Breast epithelium (tissue), 3 donors: ENCODE measurements at regions not wholly inside any gene's neighbourhood (a gene's known extent, or its start where the extent isn't known, plus 50 kb on each side); places are given as distances from the start of the nearest gene placed in this dataset.

Source experiments
- CTCF ChIP-seq, 3 donors: fragments of 450-650 bp; IDR thresholded peaks; one replicate each; pipeline ENCODE4 v1.5.1; 2016 to 2017; ENCODE audit warnings: antibody characterized with exemption in 3 of 3, mild to moderate bottlenecking in 3 of 3, moderate library complexity in 3 of 3
- POLR2A ChIP-seq: fragments of 450-650 bp; IDR thresholded peaks from one replicate; pipeline ENCODE4 v1.6.1; 2016; ENCODE audit warnings: antibody characterized with exemption, mild to moderate bottlenecking, moderate library complexity

- TF ChIP-seq CTCF (IDR thresholded peaks at IDR 0.05): no peak
- TF ChIP-seq POLR2A: no peak
Observed at GRCh38 chr12:131510431-131510830, 200.5 kb upstream of the SFSWAP start.
